ENCODE measurements at regions not wholly inside any gene's neighbourhood (a gene's known extent, or its start where the extent isn't known, plus 50 kb on each side); places are given as distances from the start of the nearest gene placed in this dataset.

- H3K36me3 ChIP-seq: no peaks in the 10 kb centered on the region
- H3K4me3 ChIP-seq: no peak overlapping the region
- no peak for TF ChIP-seq CTCF (IDR thresholded peaks at IDR 0.05)
- no peak for TF ChIP-seq POLR2A (IDR thresholded peaks at IDR 0.05)
- TF ChIP-seq EP300 (IDR thresholded peaks at IDR 0.05): no peak
- peaks cover 0 to 2% (median 0%) of the 10 kb centered on the region in 4 donors for H3K9me3 ChIP-seq
- H3K27ac ChIP-seq: no peak overlapping the region
- H3K27me3 ChIP-seq: no peaks in the 10 kb centered on the region
- no peaks in the 10 kb centered on the region for H3K4me1 ChIP-seq
- no peak for DNase-seq (ENCODE audit: low spot score in 2 of 2)
- WGBS, 2 donors: 49 to 59% methylated on average over 4 of the region's 4 CpGs
Measured at GRCh38 chr10:24080207-24080606, 128.7 kb upstream of the KIAA1217 start.

- H3K36me3 ChIP-seq: no peaks in the 10 kb centered on the region
- no peak overlapping the region for H3K27ac ChIP-seq
- 29 to 35% methylated on average over 3 of the region's 3 CpGs for WGBS, 2 donors
- no peak for DNase-seq (ENCODE audit: low spot score in 2 of 2)
- no peaks in the 10 kb centered on the region for H3K9me3 ChIP-seq
- no peak for TF ChIP-seq POLR2A (IDR thresholded peaks at IDR 0.05)
- no peak for TF ChIP-seq EP300 (IDR thresholded peaks at IDR 0.05)
- no peak for TF ChIP-seq CTCF (IDR thresholded peaks at IDR 0.05)
- no peaks in the 10 kb centered on the region for H3K4me1 ChIP-seq
- no peaks in the 10 kb centered on the region for H3K27me3 ChIP-seq
- no peak overlapping the region for H3K4me3 ChIP-seq
Measured at GRCh38 chr10:24086296-24087086, 122.4 kb upstream of the KIAA1217 start.

- no peaks in the 10 kb centered on the region for H3K27me3 ChIP-seq
- no peaks in the 10 kb centered on the region for H3K4me1 ChIP-seq
- no peak overlapping the region for H3K27ac ChIP-seq
- no peaks in the 10 kb centered on the region for H3K9me3 ChIP-seq
- H3K4me3 ChIP-seq: no peak overlapping the region
- TF ChIP-seq POLR2A (IDR thresholded peaks at IDR 0.05) (no peak), EP300 (IDR thresholded peaks at IDR 0.05) (no peak), CTCF (IDR thresholded peaks at IDR 0.05) (no peak)
- H3K36me3 ChIP-seq: no peaks in the 10 kb centered on the region
- DNase-seq (ENCODE audit: low spot score in 2 of 2): no peak
- WGBS, 2 donors: 68 to 73% methylated on average over 2 of the region's 2 CpGs
Measured at GRCh38 chr10:24091256-24091655, 117.7 kb upstream of the KIAA1217 start.

- no peaks in the 10 kb centered on the region for H3K27me3 ChIP-seq
- no peak overlapping the region for H3K27ac ChIP-seq
- peaks cover 0 to 8% (median 0%) of the 10 kb centered on the region in 4 donors for H3K4me1 ChIP-seq
- 10 to 15% methylated on average over 1 of the region's 1 CpG for WGBS, 2 donors
- no peaks in the 10 kb centered on the region for H3K36me3 ChIP-seq
- no peak overlapping the region for H3K4me3 ChIP-seq
- no peak for TF ChIP-seq POLR2A (IDR thresholded peaks at IDR 0.05)
- TF ChIP-seq EP300 (IDR thresholded peaks at IDR 0.05): no peak
- TF ChIP-seq CTCF (IDR thresholded peaks at IDR 0.05): no peak
- DNase-seq (ENCODE audit: low spot score in 2 of 2): no peak
- H3K9me3 ChIP-seq: no peaks in the 10 kb centered on the region
Measured at GRCh38 chr10:24096281-24096680, 112.7 kb upstream of the KIAA1217 start.

- H3K4me1 ChIP-seq: peaks cover 0 to 8% (median 0%) of the 10 kb centered on the region in 4 donors
- no peak for DNase-seq (ENCODE audit: low spot score in 2 of 2)
- H3K27me3 ChIP-seq: no peaks in the 10 kb centered on the region
- WGBS, 2 donors: 46 to 49% methylated on average over 7 of the region's 7 CpGs
- no peak overlapping the region for H3K27ac ChIP-seq
- H3K36me3 ChIP-seq: no peaks in the 10 kb centered on the region
- H3K9me3 ChIP-seq: no peaks in the 10 kb centered on the region
- no peak overlapping the region for H3K4me3 ChIP-seq
- no peak for TF ChIP-seq EP300 (IDR thresholded peaks at IDR 0.05)
- TF ChIP-seq CTCF (IDR thresholded peaks at IDR 0.05): no peak
- no peak for TF ChIP-seq POLR2A (IDR thresholded peaks at IDR 0.05)
Measured at GRCh38 chr10:24097751-24098207, 111.2 kb upstream of the KIAA1217 start.

Measured in tibial nerve (tissue), 4 donors.